ENCODE measurements at regions not wholly inside any gene's neighbourhood (a gene's known extent, or its start where the extent isn't known, plus 50 kb on each side); places are given as distances from the start of the nearest gene placed in this dataset.

DNA sequence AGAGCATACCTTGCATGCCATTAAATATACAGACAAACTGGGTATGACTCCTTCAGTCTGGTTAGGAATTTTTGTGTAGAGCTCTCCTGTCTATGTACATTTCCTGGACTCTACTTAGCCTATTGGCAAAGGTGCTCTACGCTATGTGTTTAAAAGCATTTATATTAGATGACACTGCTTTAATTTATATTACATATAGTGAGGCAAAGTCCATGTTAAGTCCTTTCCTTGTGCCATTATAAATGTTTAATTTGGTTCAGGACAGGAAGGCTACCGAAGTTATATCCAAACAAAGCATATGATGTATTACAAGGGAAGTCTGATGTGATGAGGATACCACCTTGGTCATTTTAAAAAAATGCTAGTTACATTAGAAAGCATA is 117.4 kb upstream of the RAB27B start:
- ATAC-seq (ENCODE audit: insufficient number of reproducible peaks, low FRiP score, low read depth) (no peak), DNase-seq (ENCODE audit: low spot score) (no peak)
- Histone ChIP-seq H3K9me3 (peaks cover 2% of the 10 kb centered on the region), H3K36me3 (no peaks in the 10 kb centered on the region), H3K4me1 (ENCODE audit: control insufficient read depth in 1 of 2, low read depth in 2 of 2) (no peaks in the 10 kb centered on the region), H3K27me3 (replicated peaks; ENCODE audit: insufficient read depth) (no peaks in the 10 kb centered on the region), H3K27ac (no peak overlapping the region), H3K4me3 (no peak overlapping the region)
- TF ChIP-seq, protein P1, sequence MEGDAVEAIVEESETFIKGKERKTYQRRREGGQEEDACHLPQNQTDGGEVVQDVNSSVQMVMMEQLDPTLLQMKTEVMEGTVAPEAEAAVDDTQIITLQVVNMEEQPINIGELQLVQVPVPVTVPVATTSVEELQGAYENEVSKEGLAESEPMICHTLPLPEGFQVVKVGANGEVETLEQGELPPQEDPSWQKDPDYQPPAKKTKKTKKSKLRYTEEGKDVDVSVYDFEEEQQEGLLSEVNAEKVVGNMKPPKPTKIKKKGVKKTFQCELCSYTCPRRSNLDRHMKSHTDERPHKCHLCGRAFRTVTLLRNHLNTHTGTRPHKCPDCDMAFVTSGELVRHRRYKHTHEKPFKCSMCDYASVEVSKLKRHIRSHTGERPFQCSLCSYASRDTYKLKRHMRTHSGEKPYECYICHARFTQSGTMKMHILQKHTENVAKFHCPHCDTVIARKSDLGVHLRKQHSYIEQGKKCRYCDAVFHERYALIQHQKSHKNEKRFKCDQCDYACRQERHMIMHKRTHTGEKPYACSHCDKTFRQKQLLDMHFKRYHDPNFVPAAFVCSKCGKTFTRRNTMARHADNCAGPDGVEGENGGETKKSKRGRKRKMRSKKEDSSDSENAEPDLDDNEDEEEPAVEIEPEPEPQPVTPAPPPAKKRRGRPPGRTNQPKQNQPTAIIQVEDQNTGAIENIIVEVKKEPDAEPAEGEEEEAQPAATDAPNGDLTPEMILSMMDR (IDR thresholded peaks at IDR 0.05) = no peak

DNA sequence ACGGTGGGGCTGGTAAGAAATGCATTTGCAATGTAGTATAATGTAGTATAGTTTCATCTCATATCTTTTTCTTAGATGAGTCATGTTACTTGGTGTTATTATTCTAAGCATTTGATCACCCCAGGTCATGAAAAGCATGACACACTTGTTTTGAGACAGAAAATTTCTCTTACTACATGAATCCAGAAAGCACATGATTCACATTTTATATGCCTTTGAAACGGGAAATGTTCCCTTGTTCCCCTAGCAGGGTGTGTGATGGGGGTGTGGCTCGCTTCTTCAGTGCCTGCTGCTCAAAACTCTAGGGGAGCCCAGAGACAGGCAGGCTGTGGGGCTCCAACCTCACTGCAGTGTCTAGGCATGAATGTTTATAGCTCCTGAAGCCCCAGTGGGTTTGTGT is 116.0 kb upstream of the RAB27B start:
- Histone ChIP-seq H3K9me3 (peaks cover under 1% of the 10 kb centered on the region), H3K27ac (no peak overlapping the region), H3K4me1 (ENCODE audit: control insufficient read depth in 1 of 2, low read depth in 2 of 2) (no peaks in the 10 kb centered on the region), H3K4me3 (no peak overlapping the region), H3K27me3 (replicated peaks; ENCODE audit: insufficient read depth) (no peaks in the 10 kb centered on the region), H3K36me3 (no peaks in the 10 kb centered on the region)
- DNase-seq (ENCODE audit: low spot score) (no peak), ATAC-seq (ENCODE audit: insufficient number of reproducible peaks, low FRiP score, low read depth) (no peak)
- TF ChIP-seq, protein P1 (IDR thresholded peaks at IDR 0.05) = no peak

DNA sequence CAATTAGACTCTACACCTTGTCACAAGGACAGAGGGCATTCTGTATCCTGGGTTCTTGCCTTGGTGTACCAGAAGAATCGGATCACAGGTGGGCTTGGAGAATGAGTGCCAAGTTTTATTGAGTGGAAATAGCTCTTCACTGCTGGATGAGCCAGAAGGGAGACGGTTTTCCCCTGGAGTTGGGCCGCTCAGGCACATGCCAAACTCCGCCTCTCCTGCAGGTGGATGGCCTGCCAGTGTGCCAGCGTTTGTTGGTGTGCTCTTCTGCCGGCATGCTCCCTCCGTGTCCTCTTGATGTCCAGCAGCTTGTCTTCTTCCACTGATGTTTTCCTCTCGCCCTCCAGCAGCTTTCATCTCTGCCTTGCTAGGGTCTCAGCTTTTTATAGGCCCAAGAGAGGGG is 115.5 kb upstream of the RAB27B start:
- no peaks in the 10 kb centered on the region for H3K27me3 ChIP-seq (replicated peaks; ENCODE audit: insufficient read depth)
- no peaks in the 10 kb centered on the region for H3K4me1 ChIP-seq (ENCODE audit: control insufficient read depth in 1 of 2, low read depth in 2 of 2)
- no peak for ATAC-seq (ENCODE audit: insufficient number of reproducible peaks, low FRiP score, low read depth)
- no peak overlapping the region for H3K27ac ChIP-seq
- TF ChIP-seq, protein P1 (IDR thresholded peaks at IDR 0.05) = no peak
- H3K9me3 ChIP-seq = no peaks in the 10 kb centered on the region
- DNase-seq (ENCODE audit: low spot score) = no peak
- no peaks in the 10 kb centered on the region for H3K36me3 ChIP-seq
- no peak overlapping the region for H3K4me3 ChIP-seq

DNA sequence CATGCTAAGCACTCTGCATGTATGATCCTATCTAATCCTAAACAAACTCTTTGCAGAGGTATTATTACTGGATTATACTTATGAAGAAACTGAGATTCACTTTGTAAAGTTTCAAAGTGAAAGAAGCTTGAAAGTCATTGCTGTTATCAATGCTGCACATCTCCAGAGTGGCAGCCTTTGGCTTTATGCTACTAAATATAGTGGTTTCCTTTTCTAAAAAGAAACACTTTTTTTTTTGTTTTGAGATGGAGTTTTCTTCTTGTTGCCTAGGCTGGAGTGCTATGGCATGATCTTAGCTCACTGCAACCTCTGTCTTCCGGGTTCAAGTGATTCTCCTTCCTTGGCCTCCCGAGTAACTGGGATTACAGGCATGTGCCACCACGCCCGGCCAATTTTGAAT is 114.9 kb upstream of the RAB27B start:
- H3K36me3 ChIP-seq = no peaks in the 10 kb centered on the region
- TF ChIP-seq, protein P1 (IDR thresholded peaks at IDR 0.05) = no peak
- H3K27me3 ChIP-seq (replicated peaks; ENCODE audit: insufficient read depth) = no peaks in the 10 kb centered on the region
- no peak overlapping the region for H3K4me3 ChIP-seq
- ATAC-seq (ENCODE audit: insufficient number of reproducible peaks, low FRiP score, low read depth) (no peak), DNase-seq (ENCODE audit: low spot score) (no peak)
- H3K4me1 ChIP-seq (ENCODE audit: control insufficient read depth in 1 of 2, low read depth in 2 of 2) = no peaks in the 10 kb centered on the region
- no peak overlapping the region for H3K27ac ChIP-seq
- no peaks in the 10 kb centered on the region for H3K9me3 ChIP-seq

DNA sequence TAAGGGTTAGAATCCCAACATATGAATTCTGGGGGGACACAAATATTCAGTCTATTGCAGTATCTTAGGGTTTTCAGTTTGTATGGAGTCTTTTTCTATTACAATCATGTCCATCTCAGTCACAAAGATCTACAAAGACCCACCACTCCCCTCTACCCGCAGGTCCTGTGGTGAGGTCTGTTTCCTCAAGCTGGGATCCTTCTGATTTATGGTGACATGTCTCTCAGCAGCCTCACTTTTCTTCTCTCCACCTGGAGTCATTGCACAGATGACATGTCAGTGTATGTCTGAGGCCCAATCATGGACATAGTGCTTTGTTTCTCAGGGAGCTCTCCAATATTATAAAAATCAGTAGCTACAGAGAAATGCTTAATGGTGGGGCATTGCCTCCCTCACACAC is 113.4 kb upstream of the RAB27B start:
- no peaks in the 10 kb centered on the region for H3K27me3 ChIP-seq (replicated peaks; ENCODE audit: insufficient read depth)
- no peak for ATAC-seq (ENCODE audit: insufficient number of reproducible peaks, low FRiP score, low read depth)
- no peaks in the 10 kb centered on the region for H3K9me3 ChIP-seq
- H3K36me3 ChIP-seq = no peaks in the 10 kb centered on the region
- no peaks in the 10 kb centered on the region for H3K4me1 ChIP-seq (ENCODE audit: control insufficient read depth in 1 of 2, low read depth in 2 of 2)
- no peak overlapping the region for H3K4me3 ChIP-seq
- DNase-seq (ENCODE audit: low spot score) = no peak
- H3K27ac ChIP-seq = no peak overlapping the region
- TF ChIP-seq, protein P1 (IDR thresholded peaks at IDR 0.05) = no peak
